GM12891 (cell line): ENCODE measurements at regions not wholly inside any gene's neighbourhood (a gene's known extent, or its start where the extent isn't known, plus 50 kb on each side); places are given as distances from the start of the nearest gene placed in this dataset.

Experiments used
- POLR2A ChIP-seq: IDR thresholded peaks from 2 replicates; pipeline ENCODE4 v1.6.1; 2011; ENCODE audit warnings: low read depth, low read length, control low read depth
- POLR2AphosphoS5 ChIP-seq: IDR thresholded peaks from 2 replicates; pipeline ENCODE4 v1.6.1; 2011; ENCODE audit warnings: low read depth, low read length, control low read depth

DNA sequence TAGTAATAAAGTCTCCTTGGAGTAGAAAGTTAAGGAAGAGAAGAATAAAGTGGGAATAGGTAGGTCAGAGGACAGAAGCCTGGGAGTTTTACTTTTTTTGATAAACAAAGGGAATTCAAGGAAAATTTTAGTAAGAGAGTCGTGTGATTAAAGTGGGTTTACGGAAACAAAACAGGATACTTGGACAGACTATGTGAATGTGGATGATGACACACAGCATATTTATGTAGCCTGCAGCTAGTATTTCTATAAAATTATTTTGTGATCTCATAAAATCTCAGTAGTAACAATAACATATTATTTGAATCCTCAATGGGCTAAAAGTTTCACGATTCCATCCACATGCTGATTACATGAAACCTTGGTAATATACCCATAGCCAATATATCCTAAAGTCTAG, 450.7 kb upstream of the PIK3C3 start:
- no peak for TF ChIP-seq POLR2AphosphoS5
- no peak for TF ChIP-seq POLR2A
